ENCODE measurements at regions not wholly inside any gene's neighbourhood (a gene's known extent, or its start where the extent isn't known, plus 50 kb on each side); places are given as distances from the start of the nearest gene placed in this dataset.

- Histone ChIP-seq H3K4me3 (no peak overlapping the region), H3K36me3 (ENCODE audit: low read depth, missing control alignments) (no peaks in the 10 kb centered on the region), H3K27ac (no peak overlapping the region), H3K27me3 (no peaks in the 10 kb centered on the region), H3K4me1 (peaks cover 43% of the 10 kb centered on the region), H3K9me3 (no peaks in the 10 kb centered on the region)
- TF ChIP-seq CTCF (IDR thresholded peaks at IDR 0.05), result no peak
- no peak for TF ChIP-seq POLR2A (IDR thresholded peaks at IDR 0.05)
- no peak for DNase-seq
- intact Hi-C loops (cut with DNase I; ENCODE audit: low total_unique reads), result no loop called here
- 82 to 87% methylated on average over 13 to 23 of the region's 23 CpGs for WGBS, 2 donors
Measured at GRCh38 chr16:85180047-85180826, 68.0 kb upstream of the CIBAR2 start.

GRCh38 chr16:85180827-85181738, 68.8 kb upstream of the CIBAR2 start:
- no peaks in the 10 kb centered on the region for H3K27me3 ChIP-seq
- no peak overlapping the region for H3K4me3 ChIP-seq
- TF ChIP-seq POLR2A (IDR thresholded peaks at IDR 0.05) (no peak), CTCF (IDR thresholded peaks at IDR 0.05) (no peak)
- peaks cover 34% of the 10 kb centered on the region for H3K4me1 ChIP-seq
- peak; percentile 75 for DNase-seq
- H3K9me3 ChIP-seq, result no peaks in the 10 kb centered on the region
- WGBS, 2 donors, result 53 to 71% methylated on average over 27 to 30 of the region's 30 CpGs
- H3K36me3 ChIP-seq (ENCODE audit: low read depth, missing control alignments), result no peaks in the 10 kb centered on the region
- no peak overlapping the region for H3K27ac ChIP-seq
- intact Hi-C loops (cut with DNase I; ENCODE audit: low total_unique reads), result no loop called here

- no peak overlapping the region for H3K4me3 ChIP-seq
- no peak overlapping the region for H3K27ac ChIP-seq
- 50 to 58% methylated on average over 1 to 18 of the region's 18 CpGs for WGBS, 2 donors
- H3K4me1 ChIP-seq, result peaks cover 32% of the 10 kb centered on the region
- no peaks in the 10 kb centered on the region for H3K9me3 ChIP-seq
- no peaks in the 10 kb centered on the region for H3K36me3 ChIP-seq (ENCODE audit: low read depth, missing control alignments)
- DNase-seq, result no peak
- intact Hi-C loops (cut with DNase I; ENCODE audit: low total_unique reads), result no loop called here
- no peaks in the 10 kb centered on the region for H3K27me3 ChIP-seq
- no peak for TF ChIP-seq POLR2A (IDR thresholded peaks at IDR 0.05)
- no peak for TF ChIP-seq CTCF (IDR thresholded peaks at IDR 0.05)
Measured at GRCh38 chr16:85181739-85182129, 69.5 kb upstream of the CIBAR2 start.

GRCh38 chr16:85182286-85182685, 70.0 kb upstream of the CIBAR2 start:
- no peaks in the 10 kb centered on the region for H3K36me3 ChIP-seq (ENCODE audit: low read depth, missing control alignments)
- H3K27me3 ChIP-seq, result no peaks in the 10 kb centered on the region
- H3K9me3 ChIP-seq, result no peaks in the 10 kb centered on the region
- TF ChIP-seq POLR2A (IDR thresholded peaks at IDR 0.05), result no peak
- TF ChIP-seq CTCF (IDR thresholded peaks at IDR 0.05), result no peak
- no peak for DNase-seq
- intact Hi-C loops (cut with DNase I; ENCODE audit: low total_unique reads), result no loop called here
- no peak overlapping the region for H3K27ac ChIP-seq
- WGBS, 2 donors, result 78 to 81% methylated on average over 11 of the region's 11 CpGs
- peaks cover 38% of the 10 kb centered on the region for H3K4me1 ChIP-seq
- no peak overlapping the region for H3K4me3 ChIP-seq
